ENCODE measurements at regions not wholly inside any gene's neighbourhood (a gene's known extent, or its start where the extent isn't known, plus 50 kb on each side); places are given as distances from the start of the nearest gene placed in this dataset.

DNA sequence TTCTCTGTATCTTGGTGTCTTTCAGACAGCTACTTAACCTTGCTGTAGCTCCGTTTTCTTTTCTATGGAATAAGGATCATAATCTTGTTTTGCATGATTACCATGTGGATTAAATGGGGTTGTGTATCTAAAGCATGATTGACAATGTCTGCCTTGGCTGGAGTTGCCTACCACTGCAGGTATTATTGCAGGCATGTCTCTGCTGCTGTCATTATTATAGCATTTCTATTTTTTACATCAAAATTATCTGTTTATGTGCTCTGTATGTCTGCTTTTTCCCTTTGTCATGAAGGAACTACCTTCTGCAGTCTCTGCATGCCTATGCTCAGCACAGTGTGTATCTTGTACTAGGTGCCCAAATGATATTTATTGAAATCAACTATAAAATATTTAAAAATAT is 95.9 kb upstream of the TAPT1 start:
- H3K4me1 Mint-ChIP-seq: no peaks in the 10 kb centered on the region
- POLR2A ChIA-PET: no interaction called here
- H3K36me3 Mint-ChIP-seq: no peaks in the 10 kb centered on the region
- DNase-seq: no peak
- no peaks in the 10 kb centered on the region for H3K9me3 ChIP-seq (ENCODE audit: low read length)
- H3K27me3 ChIP-seq (ENCODE audit: insufficient read depth, low read length, poor library complexity, severe bottlenecking): no peaks in the 10 kb centered on the region
- H3K27me3 Mint-ChIP-seq: peaks cover 4 to 13% of the 10 kb centered on the region in 2 donors
- H3K27ac ChIP-seq (ENCODE audit: low read depth, low read length): no peak overlapping the region
- no peak overlapping the region for H3K4me3 Mint-ChIP-seq
- no peaks in the 10 kb centered on the region for H3K4me1 ChIP-seq (ENCODE audit: insufficient read depth, low read length)
- H3K4me3 ChIP-seq (ENCODE audit: low read length): no peak overlapping the region
- no peaks in the 10 kb centered on the region for H3K36me3 ChIP-seq (ENCODE audit: insufficient read depth, low read length)
- no peak overlapping the region for H3K27ac Mint-ChIP-seq
- H3K9me3 Mint-ChIP-seq: peaks cover 0 to 3% (median 0%) of the 10 kb centered on the region in 5 donors
- CTCF ChIA-PET: no interaction called here

GRCh38 chr4:16315456-16315855 is 89.2 kb upstream of the TAPT1 start:
- no peaks in the 10 kb centered on the region for H3K9me3 Mint-ChIP-seq
- H3K4me3 Mint-ChIP-seq: no peak overlapping the region
- no peaks in the 10 kb centered on the region for H3K27me3 ChIP-seq (ENCODE audit: insufficient read depth, low read length, poor library complexity, severe bottlenecking)
- H3K4me1 ChIP-seq (ENCODE audit: insufficient read depth, low read length): no peaks in the 10 kb centered on the region
- POLR2A ChIA-PET: no interaction called here
- H3K27ac Mint-ChIP-seq: no peak overlapping the region
- H3K36me3 ChIP-seq (ENCODE audit: insufficient read depth, low read length): no peaks in the 10 kb centered on the region
- no peaks in the 10 kb centered on the region for H3K4me1 Mint-ChIP-seq
- no peak overlapping the region for H3K27ac ChIP-seq (ENCODE audit: low read depth, low read length)
- DNase-seq: no peak
- peaks cover 1 to 3% of the 10 kb centered on the region in 2 donors for H3K27me3 Mint-ChIP-seq
- no peaks in the 10 kb centered on the region for H3K36me3 Mint-ChIP-seq
- no peak overlapping the region for H3K4me3 ChIP-seq (ENCODE audit: low read length)
- CTCF ChIA-PET: no interaction called here
- no peaks in the 10 kb centered on the region for H3K9me3 ChIP-seq (ENCODE audit: low read length)

DNA sequence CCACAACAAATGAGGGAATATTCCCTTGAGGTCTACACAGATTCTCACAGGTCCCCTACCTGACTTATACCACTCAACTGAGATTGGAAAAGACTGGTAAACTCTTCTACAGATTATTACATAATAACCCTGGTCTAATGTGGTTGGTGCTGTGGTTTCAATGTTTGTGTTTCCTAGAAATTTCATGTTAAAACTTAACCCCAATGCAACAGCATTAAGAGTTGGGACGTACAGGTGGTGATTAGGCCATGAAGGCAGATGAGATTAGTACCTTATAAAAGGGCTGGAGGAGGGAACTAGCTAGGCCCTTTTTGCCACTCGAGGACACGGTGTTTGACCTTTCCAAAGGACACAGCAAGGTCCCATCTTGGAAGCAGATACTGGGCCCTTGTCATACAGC is 84.3 kb upstream of the TAPT1 start:
- no peak overlapping the region for H3K27ac Mint-ChIP-seq
- no peaks in the 10 kb centered on the region for H3K27me3 ChIP-seq (ENCODE audit: insufficient read depth, low read length, poor library complexity, severe bottlenecking)
- no peak for DNase-seq
- no peak overlapping the region for H3K4me3 ChIP-seq (ENCODE audit: low read length)
- H3K36me3 Mint-ChIP-seq: no peaks in the 10 kb centered on the region
- peaks cover 0 to 7% of the 10 kb centered on the region in 2 donors for H3K27me3 Mint-ChIP-seq
- no peaks in the 10 kb centered on the region for H3K4me1 ChIP-seq (ENCODE audit: insufficient read depth, low read length)
- H3K9me3 Mint-ChIP-seq: no peaks in the 10 kb centered on the region
- no peaks in the 10 kb centered on the region for H3K36me3 ChIP-seq (ENCODE audit: insufficient read depth, low read length)
- H3K27ac ChIP-seq (ENCODE audit: low read depth, low read length): no peak overlapping the region
- ChIA-PET POLR2A (no interaction called here), CTCF (no interaction called here)
- no peaks in the 10 kb centered on the region for H3K9me3 ChIP-seq (ENCODE audit: low read length)
- no peak overlapping the region for H3K4me3 Mint-ChIP-seq
- H3K4me1 Mint-ChIP-seq: no peaks in the 10 kb centered on the region

DNA sequence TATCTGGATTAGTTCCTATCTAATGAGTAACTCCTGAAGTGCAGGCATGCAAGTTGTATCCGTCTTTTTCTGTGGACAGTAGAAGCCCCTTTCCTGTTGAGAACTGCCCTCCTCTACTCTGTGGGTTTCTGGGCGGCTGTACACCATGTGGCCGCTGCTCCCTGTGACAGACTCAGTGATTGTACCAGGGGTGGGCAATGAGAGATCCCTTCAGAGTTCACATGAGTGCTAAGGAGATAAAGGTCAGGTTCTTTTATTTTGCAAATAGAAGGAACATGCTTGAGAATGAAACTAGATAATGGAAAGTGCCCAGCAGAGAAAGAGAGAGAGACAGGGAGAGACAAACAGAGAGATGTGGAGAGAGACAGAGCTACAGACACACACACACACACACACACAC is 76.4 kb upstream of the TAPT1 start:
- Mint-ChIP-seq H3K27ac (no peak overlapping the region), H3K4me3 (no peak overlapping the region), H3K27me3 (peaks cover 5 to 10% of the 10 kb centered on the region in 2 donors), H3K4me1 (no peaks in the 10 kb centered on the region), H3K9me3 (no peaks in the 10 kb centered on the region), H3K36me3 (no peaks in the 10 kb centered on the region)
- CTCF ChIA-PET: interaction anchor here (1.5 kb wide), 1 partner anchor 10 kb away, joined by 4 read pairs; no protein-coding TSS in a partner anchor
- DNase-seq: no peak
- Histone ChIP-seq H3K27ac (ENCODE audit: low read depth, low read length) (no peak overlapping the region), H3K4me3 (ENCODE audit: low read length) (no peak overlapping the region), H3K4me1 (ENCODE audit: insufficient read depth, low read length) (no peaks in the 10 kb centered on the region), H3K9me3 (ENCODE audit: low read length) (no peaks in the 10 kb centered on the region), H3K27me3 (ENCODE audit: insufficient read depth, low read length, poor library complexity, severe bottlenecking) (no peaks in the 10 kb centered on the region), H3K36me3 (ENCODE audit: insufficient read depth, low read length) (no peaks in the 10 kb centered on the region)
- POLR2A ChIA-PET: no interaction called here

DNA sequence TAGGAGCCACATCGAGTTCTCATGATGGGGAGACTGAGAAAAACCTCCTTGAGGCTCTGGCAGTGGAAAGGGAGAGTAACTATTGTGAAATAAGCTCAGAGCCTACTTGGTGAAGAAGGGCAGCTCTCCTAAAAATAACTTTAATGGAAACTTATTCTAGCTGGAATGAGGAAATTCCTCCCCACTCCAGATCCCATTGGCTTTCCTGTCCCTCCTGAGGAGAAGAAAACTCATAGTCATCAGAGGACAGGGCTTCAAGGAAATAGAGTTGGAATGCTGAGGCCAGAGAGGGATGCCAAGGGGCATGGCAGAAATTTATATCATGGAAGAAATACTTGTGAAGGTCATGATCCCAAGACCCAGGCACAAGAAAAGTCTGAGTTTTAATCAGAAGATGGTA is 70.7 kb upstream of the TAPT1 start:
- no peak overlapping the region for H3K27ac ChIP-seq (ENCODE audit: low read depth, low read length)
- no peak overlapping the region for H3K4me3 ChIP-seq (ENCODE audit: low read length)
- no peaks in the 10 kb centered on the region for H3K36me3 ChIP-seq (ENCODE audit: insufficient read depth, low read length)
- POLR2A ChIA-PET: no interaction called here
- no peaks in the 10 kb centered on the region for H3K36me3 Mint-ChIP-seq
- no peaks in the 10 kb centered on the region for H3K4me1 ChIP-seq (ENCODE audit: insufficient read depth, low read length)
- H3K9me3 Mint-ChIP-seq: no peaks in the 10 kb centered on the region
- no peaks in the 10 kb centered on the region for H3K27me3 ChIP-seq (ENCODE audit: insufficient read depth, low read length, poor library complexity, severe bottlenecking)
- H3K27me3 Mint-ChIP-seq: peaks cover 1 to 19% of the 10 kb centered on the region in 2 donors
- H3K4me1 Mint-ChIP-seq: no peaks in the 10 kb centered on the region
- DNase-seq: no peak
- CTCF ChIA-PET: no interaction called here
- no peaks in the 10 kb centered on the region for H3K9me3 ChIP-seq (ENCODE audit: low read length)
- no peak overlapping the region for H3K4me3 Mint-ChIP-seq
- no peak overlapping the region for H3K27ac Mint-ChIP-seq

DNA sequence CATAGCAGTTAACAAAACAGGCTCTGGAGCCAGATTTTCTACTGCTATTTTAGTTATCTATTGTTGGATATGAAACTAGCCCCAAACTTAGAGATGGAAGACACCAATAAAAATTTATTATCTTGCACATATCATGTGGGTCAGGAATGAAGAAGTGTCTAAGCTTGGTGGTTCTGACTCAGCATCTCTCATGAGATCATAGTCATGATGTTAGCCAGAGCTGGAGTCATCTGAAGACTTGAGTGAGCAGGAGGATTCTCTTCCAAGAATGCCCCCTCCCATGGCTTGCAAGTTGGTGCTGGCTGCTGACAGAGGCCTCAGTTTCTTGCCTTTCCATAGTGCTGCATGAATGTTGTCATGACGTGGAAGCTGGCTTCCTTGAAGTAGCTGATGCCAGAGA is 68.2 kb upstream of the TAPT1 start:
- no peak for DNase-seq
- Mint-ChIP-seq H3K4me3 (no peak overlapping the region), H3K27me3 (peaks cover 0 to 19% of the 10 kb centered on the region in 2 donors), H3K36me3 (no peaks in the 10 kb centered on the region), H3K4me1 (peaks cover 4 to 5% (median 5%) of the 10 kb centered on the region in 3 donors), H3K27ac (no peak overlapping the region), H3K9me3 (no peaks in the 10 kb centered on the region)
- Histone ChIP-seq H3K9me3 (ENCODE audit: low read length) (no peaks in the 10 kb centered on the region), H3K27ac (ENCODE audit: low read depth, low read length) (no peak overlapping the region), H3K4me3 (ENCODE audit: low read length) (no peak overlapping the region), H3K4me1 (ENCODE audit: insufficient read depth, low read length) (no peaks in the 10 kb centered on the region), H3K27me3 (ENCODE audit: insufficient read depth, low read length, poor library complexity, severe bottlenecking) (no peaks in the 10 kb centered on the region), H3K36me3 (ENCODE audit: insufficient read depth, low read length) (no peaks in the 10 kb centered on the region)
- ChIA-PET POLR2A (no interaction called here), CTCF (no interaction called here)

DNA sequence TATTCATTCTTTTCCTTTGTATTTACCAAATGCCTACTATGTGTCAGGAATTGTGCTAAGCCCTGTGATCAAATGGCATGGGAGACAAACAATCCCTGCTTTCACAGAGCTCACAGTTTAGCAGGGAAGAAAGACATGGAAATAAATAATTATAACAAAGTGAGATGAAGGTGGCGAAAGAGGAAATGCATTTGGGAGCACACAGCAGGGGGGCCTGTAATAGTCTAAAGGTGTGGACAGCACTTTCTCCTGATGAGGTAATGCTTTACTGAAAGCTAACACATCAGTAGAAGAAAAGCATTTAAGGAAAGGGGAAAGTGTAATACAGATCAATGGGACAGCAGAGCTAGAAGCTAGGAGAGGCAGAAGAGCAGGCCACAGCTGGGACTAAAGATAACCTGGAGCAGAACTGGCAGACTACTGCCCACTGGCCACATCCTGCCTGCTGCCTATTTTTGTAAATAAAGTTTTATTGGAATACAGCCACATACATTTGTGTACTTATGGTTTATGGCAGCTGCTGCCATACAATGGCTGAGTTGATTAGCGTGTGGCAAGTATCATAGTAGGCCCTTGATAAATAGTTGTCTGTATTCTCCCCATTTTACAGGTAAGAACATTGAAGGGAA is 67.1 kb upstream of the TAPT1 start:
- Mint-ChIP-seq H3K27ac (no peak overlapping the region), H3K36me3 (no peaks in the 10 kb centered on the region), H3K9me3 (no peaks in the 10 kb centered on the region), H3K4me1 (peaks cover 4 to 5% (median 5%) of the 10 kb centered on the region in 3 donors), H3K4me3 (no peak overlapping the region), H3K27me3 (peaks cover 1 to 28% of the 10 kb centered on the region in 2 donors)
- no peak overlapping the region for H3K27ac ChIP-seq (ENCODE audit: low read depth, low read length)
- no peak overlapping the region for H3K4me3 ChIP-seq (ENCODE audit: low read length)
- H3K36me3 ChIP-seq (ENCODE audit: insufficient read depth, low read length): no peaks in the 10 kb centered on the region
- H3K27me3 ChIP-seq (ENCODE audit: insufficient read depth, low read length, poor library complexity, severe bottlenecking): no peaks in the 10 kb centered on the region
- no peaks in the 10 kb centered on the region for H3K9me3 ChIP-seq (ENCODE audit: low read length)
- no peak for DNase-seq
- CTCF ChIA-PET: interaction anchor here (1.2 kb wide), 1 partner anchor 9 kb away, joined by 4 read pairs; no protein-coding TSS in a partner anchor
- POLR2A ChIA-PET: no interaction called here
- no peaks in the 10 kb centered on the region for H3K4me1 ChIP-seq (ENCODE audit: insufficient read depth, low read length)

DNA sequence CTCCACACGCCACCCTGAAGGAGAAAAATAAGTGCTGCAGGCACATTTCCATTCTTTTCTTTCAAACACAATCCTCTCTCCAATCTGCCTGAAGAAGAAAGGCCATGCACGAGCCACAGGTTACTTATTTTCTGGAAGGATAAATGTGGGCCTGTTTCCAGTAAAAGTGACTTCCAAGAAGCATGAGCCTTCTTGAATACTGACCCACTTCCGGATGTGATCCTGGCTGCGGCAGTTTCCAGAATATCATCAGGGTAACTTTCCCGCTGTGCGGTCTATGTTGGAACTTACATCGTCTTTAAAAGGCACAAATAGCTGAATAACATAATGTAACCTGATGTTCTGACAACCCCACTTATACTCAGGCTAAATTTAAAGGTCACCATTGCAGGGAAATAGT is 66.3 kb upstream of the TAPT1 start:
- no peaks in the 10 kb centered on the region for H3K4me1 ChIP-seq (ENCODE audit: insufficient read depth, low read length)
- ChIA-PET CTCF (interaction anchor here (0.8 to 1.2 kb wide), 2 partner anchors 9 to 1155 kb away, joined by 3 to 4 read pairs; no protein-coding TSS in a partner anchor), POLR2A (no interaction called here)

More for the DNA sequence above, 66.3 kb upstream of the TAPT1 start:
- H3K36me3 ChIP-seq (ENCODE audit: insufficient read depth, low read length): no peaks in the 10 kb centered on the region
- no peak overlapping the region for H3K4me3 ChIP-seq (ENCODE audit: low read length)
- Mint-ChIP-seq H3K27me3 (peaks cover 1 to 32% of the 10 kb centered on the region in 2 donors), H3K36me3 (no peaks in the 10 kb centered on the region), H3K27ac (no peak overlapping the region), H3K4me1 (peaks cover 4 to 5% (median 5%) of the 10 kb centered on the region in 3 donors), H3K4me3 (no peak overlapping the region), H3K9me3 (no peaks in the 10 kb centered on the region)
- no peak overlapping the region for H3K27ac ChIP-seq (ENCODE audit: low read depth, low read length)
- no peaks in the 10 kb centered on the region for H3K9me3 ChIP-seq (ENCODE audit: low read length)
- H3K27me3 ChIP-seq (ENCODE audit: insufficient read depth, low read length, poor library complexity, severe bottlenecking): no peaks in the 10 kb centered on the region
- DNase-seq: no peak
